CD4-positive, alpha-beta memory T cell (primary cell): ENCODE measurements at regions not wholly inside any gene's neighbourhood (a gene's known extent, or its start where the extent isn't known, plus 50 kb on each side); places are given as distances from the start of the nearest gene placed in this dataset.

Experiments
- CTCF ChIA-PET: fragments of 350-600 bp; sonication (Branson Sonifier 250); formaldehyde crosslinking; loops from one replicate; lab custom pipeline; 2021; ENCODE audit warnings: inconsistent platforms; ENCODE audit not compliant: partially characterized antibody; lab: Charles Lee
- POLR2A ChIA-PET: fragments of 350-600 bp; sonication (Branson Sonifier 250); formaldehyde crosslinking; loops from one replicate; lab custom pipeline; 2021; ENCODE audit not compliant: partially characterized antibody; lab: Charles Lee
- DNase-seq, 5 donors: peaks; one replicate each; pipeline versions ENCODE4 v3.0.0 to v3.0.0-alpha.2; 2020 to 2022; ENCODE audit warnings: mixed read lengths in 1 of 5
- H3K27ac ChIP-seq: one replicate; pipeline ENCODE4 v1.7.0; 2013; ENCODE audit warnings: low read depth, low read length
- H3K27me3 ChIP-seq: 2 replicates; pipeline ENCODE4 v1.7.0; 2013; ENCODE audit warnings: mild to moderate bottlenecking, low read length, moderate library complexity; ENCODE audit not compliant: insufficient read depth
- H3K36me3 ChIP-seq: 2 replicates; pipeline ENCODE4 v1.7.0; 2013; ENCODE audit warnings: mild to moderate bottlenecking, low read length, moderate library complexity; ENCODE audit not compliant: insufficient read depth
- H3K4me1 ChIP-seq: 2 replicates; pipeline ENCODE4 v1.7.0; 2013; ENCODE audit warnings: mild to moderate bottlenecking, low read length, moderate library complexity; ENCODE audit not compliant: insufficient read depth
- H3K4me3 ChIP-seq, 2 donors: one replicate each; pipeline ENCODE4 v1.7.0; 2013; ENCODE audit warnings: low read length in 2 of 2, mild to moderate bottlenecking in 1 of 2
- H3K9me3 ChIP-seq, 2 donors: one replicate each; pipeline ENCODE4 v1.7.0; 2013; ENCODE audit warnings: low read length in 2 of 2, control low read depth in 1 of 2; ENCODE audit not compliant: control insufficient read depth in 1 of 2
- H3K27ac Mint-ChIP-seq, 7 donors: one replicate each; pipeline ENCODE4 v1.8.0; 2020 to 2021; ENCODE audit warnings: mixed read lengths in 7 of 7, mild to moderate bottlenecking in 6 of 7, inconsistent platforms in 3 of 7, moderate library complexity in 3 of 7
- H3K27me3 Mint-ChIP-seq, 2 donors: one replicate each; pipeline ENCODE4 v1.8.0; 2020 to 2021; ENCODE audit warnings: mixed read lengths in 2 of 2
- H3K36me3 Mint-ChIP-seq, 2 donors: one replicate each; pipeline ENCODE4 v1.8.0; 2020 to 2021; ENCODE audit warnings: mixed read lengths in 2 of 2, inconsistent platforms in 1 of 2, mild to moderate bottlenecking in 1 of 2
- H3K4me1 Mint-ChIP-seq, 4 donors: one replicate each; pipeline ENCODE4 v1.8.0; 2020 to 2021; ENCODE audit warnings: mixed read lengths in 4 of 4, mild to moderate bottlenecking in 1 of 4
- H3K4me3 Mint-ChIP-seq, 8 donors: one replicate each; pipeline ENCODE4 v1.8.0; 2020 to 2021; ENCODE audit warnings: mixed read lengths in 8 of 8, mild to moderate bottlenecking in 7 of 8, moderate library complexity in 6 of 8, inconsistent platforms in 3 of 8
- H3K9me3 Mint-ChIP-seq, 8 donors: one replicate each; pipeline ENCODE4 v1.8.0; 2020 to 2021; ENCODE audit warnings: mixed read lengths in 8 of 8, mild to moderate bottlenecking in 5 of 8, inconsistent platforms in 3 of 8, moderate library complexity in 1 of 8
- intact Hi-C: fragments of 100-400 bp; cut with micrococcal nuclease; formaldehyde crosslinking; loops from one replicate; pipeline ENCODE4 v1.15.1; 2023

DNA sequence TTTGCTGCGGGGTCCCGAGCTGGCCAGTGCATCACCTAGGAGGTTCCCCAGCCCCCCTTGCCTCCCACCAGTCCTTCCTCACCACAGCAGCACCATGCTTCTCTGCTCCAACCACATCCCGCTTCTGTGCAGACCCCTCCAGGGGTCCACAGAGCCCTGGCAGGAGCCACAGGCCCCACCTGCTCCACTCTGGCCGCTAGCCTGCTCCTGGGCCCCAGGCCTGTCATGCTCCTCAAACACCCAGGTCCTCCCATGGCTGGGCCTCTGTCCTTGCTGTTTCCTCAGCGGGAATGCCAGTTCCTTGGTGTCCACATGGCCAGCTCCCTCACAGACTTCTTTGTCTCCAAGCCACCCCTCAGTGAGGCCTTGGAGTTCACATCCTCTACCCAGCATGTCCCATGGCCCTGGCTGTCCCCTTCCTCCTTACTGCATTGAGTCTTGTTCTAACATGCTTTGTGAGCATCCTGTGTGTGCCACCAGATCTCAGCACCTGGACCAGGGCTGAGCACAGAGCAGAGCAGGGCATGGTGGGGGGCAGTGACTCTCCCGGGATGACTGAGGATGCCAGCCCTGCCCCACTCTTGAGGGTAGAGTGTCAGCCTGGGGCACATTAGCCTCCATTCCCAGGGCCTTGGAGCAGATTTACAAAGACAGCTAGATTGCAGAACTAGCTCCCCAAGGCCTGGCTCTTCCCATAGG lies 201.0 kb upstream of the HS6ST1 start:
- DNase-seq = no peak
- no peaks in the 10 kb centered on the region for H3K36me3 Mint-ChIP-seq
- H3K27ac ChIP-seq = no peak overlapping the region
- no peaks in the 10 kb centered on the region for H3K4me1 Mint-ChIP-seq
- H3K4me3 Mint-ChIP-seq = no peak overlapping the region
- no peaks in the 10 kb centered on the region for H3K27me3 ChIP-seq
- no peaks in the 10 kb centered on the region for H3K36me3 ChIP-seq
- ChIA-PET CTCF (no interaction called here), POLR2A (no interaction called here)
- H3K4me1 ChIP-seq = no peaks in the 10 kb centered on the region
- no peak overlapping the region for H3K4me3 ChIP-seq
- H3K9me3 ChIP-seq = no peaks in the 10 kb centered on the region
- no peak overlapping the region for H3K27ac Mint-ChIP-seq
- peaks cover 4% of the 10 kb centered on the region in 2 donors for H3K27me3 Mint-ChIP-seq
- intact Hi-C loops = no loop called here
- H3K9me3 Mint-ChIP-seq = peaks cover 0 to 7% (median 0%) of the 10 kb centered on the region in 8 donors

DNA sequence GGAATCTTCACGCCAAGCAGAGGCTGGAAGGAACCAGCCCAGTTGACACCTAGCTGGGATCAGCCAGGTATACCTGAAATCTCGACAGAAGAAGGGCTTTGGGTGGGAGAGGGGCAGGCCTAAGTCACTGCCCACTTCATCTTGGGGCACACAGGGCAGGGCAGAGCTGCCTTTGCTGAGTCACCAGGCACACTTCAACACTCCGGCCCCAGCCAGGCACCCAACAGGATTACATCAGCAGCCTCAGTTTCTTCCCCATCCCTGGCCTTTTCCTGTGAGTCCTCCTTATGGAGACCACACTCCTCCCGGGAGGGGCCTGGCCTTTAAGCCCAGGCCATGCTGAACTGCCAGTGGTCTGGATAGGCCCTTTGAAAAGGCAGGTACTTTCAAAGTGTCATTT lies 201.7 kb upstream of the HS6ST1 start:
- Mint-ChIP-seq H3K27ac (no peak overlapping the region), H3K4me3 (no peak overlapping the region), H3K27me3 (peaks cover 4% of the 10 kb centered on the region in 2 donors), H3K9me3 (peaks cover 0 to 7% (median 0%) of the 10 kb centered on the region in 8 donors), H3K36me3 (no peaks in the 10 kb centered on the region), H3K4me1 (no peaks in the 10 kb centered on the region)
- H3K4me1 ChIP-seq = no peaks in the 10 kb centered on the region
- H3K9me3 ChIP-seq = no peaks in the 10 kb centered on the region
- ChIA-PET CTCF (no interaction called here), POLR2A (no interaction called here)
- no peak for DNase-seq
- intact Hi-C loops = no loop called here
- H3K4me3 ChIP-seq = no peak overlapping the region
- no peak overlapping the region for H3K27ac ChIP-seq
- no peaks in the 10 kb centered on the region for H3K36me3 ChIP-seq
- H3K27me3 ChIP-seq = no peaks in the 10 kb centered on the region

- no peak overlapping the region for H3K4me3 Mint-ChIP-seq
- H3K9me3 Mint-ChIP-seq = peaks cover 0 to 7% (median 0%) of the 10 kb centered on the region in 8 donors
- H3K4me1 ChIP-seq = no peaks in the 10 kb centered on the region
- ChIA-PET CTCF (no interaction called here), POLR2A (no interaction called here)
- no peak for DNase-seq
- no peaks in the 10 kb centered on the region for H3K4me1 Mint-ChIP-seq
- intact Hi-C loops = no loop called here
- H3K9me3 ChIP-seq = no peaks in the 10 kb centered on the region
- no peaks in the 10 kb centered on the region for H3K27me3 ChIP-seq
- no peaks in the 10 kb centered on the region for H3K36me3 Mint-ChIP-seq
- H3K27ac ChIP-seq = no peak overlapping the region
- H3K36me3 ChIP-seq = no peaks in the 10 kb centered on the region
- H3K4me3 ChIP-seq = no peak overlapping the region
- H3K27me3 Mint-ChIP-seq = peaks cover 4% of the 10 kb centered on the region in 2 donors
- no peak overlapping the region for H3K27ac Mint-ChIP-seq
These were observed 202.1 kb upstream of the HS6ST1 start for GRCh38 chr2:128520791-128521190.

- no peak overlapping the region for H3K27ac Mint-ChIP-seq
- POLR2A ChIA-PET = no interaction called here
These were observed 202.8 kb upstream of the HS6ST1 start for GRCh38 chr2:128521482-128521881.

GRCh38 chr2:128522829-128523228 lies 204.2 kb upstream of the HS6ST1 start:
- H3K27me3 ChIP-seq = no peaks in the 10 kb centered on the region
- H3K9me3 ChIP-seq = no peaks in the 10 kb centered on the region
- Mint-ChIP-seq H3K27ac (no peak overlapping the region), H3K9me3 (peaks cover 0 to 7% (median 0%) of the 10 kb centered on the region in 8 donors), H3K36me3 (no peaks in the 10 kb centered on the region), H3K27me3 (peaks cover 1 to 2% of the 10 kb centered on the region in 2 donors), H3K4me1 (no peaks in the 10 kb centered on the region), H3K4me3 (no peak overlapping the region)
- H3K36me3 ChIP-seq = no peaks in the 10 kb centered on the region
- DNase-seq = no peak
- POLR2A ChIA-PET = no interaction called here
- CTCF ChIA-PET = no interaction called here
- H3K4me3 ChIP-seq = no peak overlapping the region
- H3K4me1 ChIP-seq = no peaks in the 10 kb centered on the region
- intact Hi-C loops = no loop called here
- H3K27ac ChIP-seq = no peak overlapping the region

More at GRCh38 chr2:128521482-128521881, 202.8 kb upstream of the HS6ST1 start:
- no peaks in the 10 kb centered on the region for H3K9me3 ChIP-seq
- H3K27ac ChIP-seq = no peak overlapping the region
- intact Hi-C loops = no loop called here
- CTCF ChIA-PET = no interaction called here
- no peaks in the 10 kb centered on the region for H3K4me1 ChIP-seq
- H3K36me3 ChIP-seq = no peaks in the 10 kb centered on the region
- no peak overlapping the region for H3K4me3 ChIP-seq
- Mint-ChIP-seq H3K27me3 (peaks cover 4 to 5% of the 10 kb centered on the region in 2 donors), H3K4me3 (no peak overlapping the region), H3K9me3 (peaks cover 0 to 7% (median 0%) of the 10 kb centered on the region in 8 donors), H3K4me1 (no peaks in the 10 kb centered on the region), H3K36me3 (no peaks in the 10 kb centered on the region)
- H3K27me3 ChIP-seq = no peaks in the 10 kb centered on the region
- no peak for DNase-seq

- no peaks in the 10 kb centered on the region for H3K36me3 Mint-ChIP-seq
- H3K4me1 ChIP-seq = no peaks in the 10 kb centered on the region
- H3K9me3 ChIP-seq = no peaks in the 10 kb centered on the region
- peaks cover 0 to 7% (median 0%) of the 10 kb centered on the region in 8 donors for H3K9me3 Mint-ChIP-seq
- POLR2A ChIA-PET = no interaction called here
- H3K4me1 Mint-ChIP-seq = no peaks in the 10 kb centered on the region
- H3K36me3 ChIP-seq = no peaks in the 10 kb centered on the region
- H3K27ac Mint-ChIP-seq = no peak overlapping the region
- no peak overlapping the region for H3K4me3 ChIP-seq
- intact Hi-C loops = no loop called here
- H3K27me3 Mint-ChIP-seq = peaks cover 1 to 2% of the 10 kb centered on the region in 2 donors
- CTCF ChIA-PET = no interaction called here
- no peaks in the 10 kb centered on the region for H3K27me3 ChIP-seq
- H3K4me3 Mint-ChIP-seq = no peak overlapping the region
- DNase-seq = no peak
- H3K27ac ChIP-seq = no peak overlapping the region
These were observed 204.8 kb upstream of the HS6ST1 start for GRCh38 chr2:128523457-128523856.

DNA sequence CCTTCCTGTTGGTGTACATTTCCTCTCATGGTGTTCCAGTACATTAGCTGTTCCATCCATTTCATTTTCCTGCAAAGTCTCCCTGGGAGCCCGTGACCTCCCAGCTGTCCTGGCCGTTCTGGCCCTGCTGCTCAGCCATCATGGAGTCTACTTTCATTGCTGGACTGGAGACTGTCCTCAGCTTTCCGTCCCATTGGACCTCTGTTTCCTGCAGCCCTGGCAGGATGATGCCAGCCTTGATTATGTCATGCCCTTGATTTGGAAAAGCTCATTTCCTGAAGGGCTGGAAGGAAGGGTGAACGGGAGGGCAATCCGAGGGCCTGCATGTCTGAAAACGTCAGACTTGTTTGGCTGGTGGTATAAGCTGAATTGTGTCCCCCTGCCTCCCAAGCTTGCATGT lies 205.5 kb upstream of the HS6ST1 start:
- POLR2A ChIA-PET = no interaction called here
- CTCF ChIA-PET = no interaction called here
- Histone ChIP-seq H3K36me3 (no peaks in the 10 kb centered on the region), H3K27ac (no peak overlapping the region), H3K4me3 (no peak overlapping the region), H3K9me3 (no peaks in the 10 kb centered on the region), H3K4me1 (no peaks in the 10 kb centered on the region), H3K27me3 (no peaks in the 10 kb centered on the region)
- Mint-ChIP-seq H3K27me3 (peaks cover 1 to 2% of the 10 kb centered on the region in 2 donors), H3K36me3 (no peaks in the 10 kb centered on the region), H3K27ac (no peak overlapping the region), H3K4me1 (no peaks in the 10 kb centered on the region), H3K9me3 (peaks cover 0 to 7% (median 0%) of the 10 kb centered on the region in 8 donors), H3K4me3 (no peak overlapping the region)
- no peak for DNase-seq
- intact Hi-C loops = no loop called here
